Activated naive CD8-positive, alpha-beta T cell treated with anti-CD3 and anti-CD28 coated beads, Interleukin-2, amount 10 ng/mL, durations not matched to agents 7 days and 5 days (primary cell): ENCODE measurements at regions not wholly inside any gene's neighbourhood (a gene's known extent, or its start where the extent isn't known, plus 50 kb on each side); places are given as distances from the start of the nearest gene placed in this dataset.

ENCODE experiments used
- ATAC-seq: fragments of 150-1000 bp; cut with Tn5 transposase; one replicate; pipeline ENCODE4 v1.10.0; 2021; ENCODE audit warnings: low read depth, moderate library complexity
- POLR2A ChIA-PET: fragments of 350-600 bp; sonication (Branson Sonifier 250); formaldehyde crosslinking; loops from one replicate; lab custom pipeline; 2021; ENCODE audit warnings: antibody characterized with exemption; lab: Charles Lee
- DNase-seq: peaks from one replicate; pipeline ENCODE4 v3.0.0; 2021
- H3K27ac Mint-ChIP-seq: one replicate; pipeline ENCODE4 v1.8.0; 2022; ENCODE audit warnings: mild to moderate bottlenecking, mixed read lengths
- H3K27me3 Mint-ChIP-seq: one replicate; pipeline ENCODE4 v1.8.0; 2022; ENCODE audit warnings: mild to moderate bottlenecking, moderate library complexity, mixed read lengths
- H3K36me3 Mint-ChIP-seq: one replicate; pipeline ENCODE4 v1.8.0; 2021; ENCODE audit warnings: mild to moderate bottlenecking, mixed read lengths
- H3K4me1 Mint-ChIP-seq: one replicate; pipeline ENCODE4 v1.8.0; 2021; ENCODE audit warnings: mixed read lengths
- H3K4me3 Mint-ChIP-seq: one replicate; pipeline ENCODE4 v1.8.0; 2022; ENCODE audit warnings: mild to moderate bottlenecking, moderate library complexity, mixed read lengths
- H3K9me3 Mint-ChIP-seq: one replicate; pipeline ENCODE4 v1.8.0; 2021; ENCODE audit warnings: mixed read lengths

- ATAC-seq (peak; percentile 40), DNase-seq (no peak)
- Mint-ChIP-seq H3K4me3 (peak overlapping the region; percentile 66), H3K4me1 (peaks cover 55% of the 10 kb centered on the region), H3K27ac (peak overlapping the region; percentile 72), H3K9me3 (peaks cover 2% of the 10 kb centered on the region), H3K36me3 (no peaks in the 10 kb centered on the region), H3K27me3 (peaks cover 18% of the 10 kb centered on the region)
- POLR2A ChIA-PET, result interaction anchor here (1.1 to 2.4 kb wide), 4 partner anchors 30 to 304 kb away, joined by 3 to 14 read pairs (median 10); no protein-coding TSS in a partner anchor
Measured at GRCh38 chr4:153082322-153083301, 121.6 kb upstream of the TRIM2 start.

GRCh38 chr4:153083447-153083947 lies 120.7 kb upstream of the TRIM2 start:
- peak overlapping the region; percentile 66 for H3K4me3 Mint-ChIP-seq

GRCh38 chr4:153084224-153084979 lies 119.8 kb upstream of the TRIM2 start:
- POLR2A ChIA-PET, result interaction anchor here (2.2 to 2.4 kb wide), 2 partner anchors 30 to 43 kb away, joined by 14 read pairs; no protein-coding TSS in a partner anchor
- Mint-ChIP-seq H3K4me1 (peaks cover 54% of the 10 kb centered on the region), H3K27ac (no peak overlapping the region), H3K36me3 (no peaks in the 10 kb centered on the region), H3K27me3 (peaks cover 15% of the 10 kb centered on the region), H3K9me3 (peaks cover 2% of the 10 kb centered on the region), H3K4me3 (no peak overlapping the region)
- ATAC-seq (no peak), DNase-seq (no peak)

More at GRCh38 chr4:153083447-153083947, 120.7 kb upstream of the TRIM2 start:
- H3K36me3 Mint-ChIP-seq, result no peaks in the 10 kb centered on the region
- ATAC-seq (peak; percentile 52), DNase-seq (peak; percentile 46)
- H3K4me1 Mint-ChIP-seq, result peaks cover 55% of the 10 kb centered on the region
- peaks cover 17% of the 10 kb centered on the region for H3K27me3 Mint-ChIP-seq
- peaks cover 2% of the 10 kb centered on the region for H3K9me3 Mint-ChIP-seq
- peak overlapping the region; percentile 72 for H3K27ac Mint-ChIP-seq
- POLR2A ChIA-PET, result interaction anchor here (1.1 to 2.4 kb wide), 3 partner anchors 29 to 44 kb away, joined by 5 to 14 read pairs (median 14); no protein-coding TSS in a partner anchor

GRCh38 chr4:153084980-153085630 lies 119.1 kb upstream of the TRIM2 start:
- Mint-ChIP-seq H3K36me3 (no peaks in the 10 kb centered on the region), H3K27ac (no peak overlapping the region), H3K4me1 (peaks cover 47% of the 10 kb centered on the region), H3K4me3 (no peak overlapping the region), H3K27me3 (peaks cover 15% of the 10 kb centered on the region), H3K9me3 (peaks cover 2% of the 10 kb centered on the region)
- peak; percentile 35 for ATAC-seq
- DNase-seq, result peak; percentile 86
- POLR2A ChIA-PET, result interaction anchor here (1.3 kb wide), 1 partner anchor 42 kb away, joined by 3 read pairs; no protein-coding TSS in a partner anchor

GRCh38 chr4:153087671-153088194 lies 116.5 kb upstream of the TRIM2 start:
- H3K4me3 Mint-ChIP-seq, result no peak overlapping the region
- peaks cover 17% of the 10 kb centered on the region for H3K27me3 Mint-ChIP-seq
- POLR2A ChIA-PET, result no interaction called here
- H3K4me1 Mint-ChIP-seq, result peaks cover 22% of the 10 kb centered on the region
- peaks cover 2% of the 10 kb centered on the region for H3K9me3 Mint-ChIP-seq
- DNase-seq, result no peak
- no peak overlapping the region for H3K27ac Mint-ChIP-seq
- ATAC-seq, result no peak
- H3K36me3 Mint-ChIP-seq, result no peaks in the 10 kb centered on the region

- DNase-seq (no peak), ATAC-seq (no peak)
- H3K36me3 Mint-ChIP-seq, result no peaks in the 10 kb centered on the region
- peaks cover 2% of the 10 kb centered on the region for H3K9me3 Mint-ChIP-seq
- H3K27ac Mint-ChIP-seq, result no peak overlapping the region
- no peak overlapping the region for H3K4me3 Mint-ChIP-seq
- H3K27me3 Mint-ChIP-seq, result peaks cover 14% of the 10 kb centered on the region
- H3K4me1 Mint-ChIP-seq, result peaks cover 10% of the 10 kb centered on the region
- POLR2A ChIA-PET, result interaction anchor here (0.5 to 1.2 kb wide), 3 partner anchors 22 to 323 kb away, joined by 3 read pairs; no protein-coding TSS in a partner anchor
Measured at GRCh38 chr4:153089742-153090141, 114.5 kb upstream of the TRIM2 start.

- Mint-ChIP-seq H3K36me3 (no peaks in the 10 kb centered on the region), H3K4me3 (no peak overlapping the region), H3K9me3 (peaks cover 2% of the 10 kb centered on the region), H3K27ac (no peak overlapping the region), H3K4me1 (peaks cover 10% of the 10 kb centered on the region), H3K27me3 (peaks cover 14% of the 10 kb centered on the region)
- DNase-seq (no peak), ATAC-seq (no peak)
- POLR2A ChIA-PET, result interaction anchor here (1.2 kb wide), 1 partner anchor 37 kb away, joined by 3 read pairs; no protein-coding TSS in a partner anchor
Measured at GRCh38 chr4:153090181-153090580, 114.1 kb upstream of the TRIM2 start.

- DNase-seq (no peak), ATAC-seq (peak; percentile 10)
- peaks cover 2% of the 10 kb centered on the region for H3K9me3 Mint-ChIP-seq
- no peak overlapping the region for H3K4me3 Mint-ChIP-seq
- peaks cover 3% of the 10 kb centered on the region for H3K4me1 Mint-ChIP-seq
- POLR2A ChIA-PET, result no interaction called here
- no peaks in the 10 kb centered on the region for H3K36me3 Mint-ChIP-seq
- peaks cover 11% of the 10 kb centered on the region for H3K27me3 Mint-ChIP-seq
- no peak overlapping the region for H3K27ac Mint-ChIP-seq
Measured at GRCh38 chr4:153090670-153091385, 113.4 kb upstream of the TRIM2 start.

- H3K4me1 Mint-ChIP-seq, result peaks cover 3% of the 10 kb centered on the region
- POLR2A ChIA-PET, result interaction anchor here (0.6 kb wide), 2 partner anchors 28 to 805 kb away, joined by 5 to 6 read pairs; no protein-coding TSS in a partner anchor
- DNase-seq (no peak), ATAC-seq (no peak)
- no peaks in the 10 kb centered on the region for H3K9me3 Mint-ChIP-seq
- no peak overlapping the region for H3K27ac Mint-ChIP-seq
- no peak overlapping the region for H3K4me3 Mint-ChIP-seq
- H3K27me3 Mint-ChIP-seq, result peaks cover 11% of the 10 kb centered on the region
- no peaks in the 10 kb centered on the region for H3K36me3 Mint-ChIP-seq
Measured at GRCh38 chr4:153093396-153093795, 110.8 kb upstream of the TRIM2 start.

- peaks cover 11% of the 10 kb centered on the region for H3K27me3 Mint-ChIP-seq
- no peak overlapping the region for H3K4me3 Mint-ChIP-seq
- ATAC-seq (no peak), DNase-seq (no peak)
- no peak overlapping the region for H3K27ac Mint-ChIP-seq
- no peaks in the 10 kb centered on the region for H3K9me3 Mint-ChIP-seq
- POLR2A ChIA-PET, result interaction anchor here (0.6 kb wide), 2 partner anchors 28 to 806 kb away, joined by 5 to 6 read pairs; no protein-coding TSS in a partner anchor
- H3K36me3 Mint-ChIP-seq, result no peaks in the 10 kb centered on the region
- peaks cover 3% of the 10 kb centered on the region for H3K4me1 Mint-ChIP-seq
Measured at GRCh38 chr4:153093802-153094201, 110.4 kb upstream of the TRIM2 start.

GRCh38 chr4:153094435-153094834 lies 109.8 kb upstream of the TRIM2 start:
- H3K9me3 Mint-ChIP-seq, result no peaks in the 10 kb centered on the region
- no peak overlapping the region for H3K27ac Mint-ChIP-seq
- POLR2A ChIA-PET, result no interaction called here
- ATAC-seq (no peak), DNase-seq (no peak)
- H3K27me3 Mint-ChIP-seq, result peaks cover 6% of the 10 kb centered on the region
- peaks cover 3% of the 10 kb centered on the region for H3K4me1 Mint-ChIP-seq
- no peaks in the 10 kb centered on the region for H3K36me3 Mint-ChIP-seq
- no peak overlapping the region for H3K4me3 Mint-ChIP-seq
